ENCODE measurements at regions not wholly inside any gene's neighbourhood (a gene's known extent, or its start where the extent isn't known, plus 50 kb on each side); places are given as distances from the start of the nearest gene placed in this dataset.

DNA sequence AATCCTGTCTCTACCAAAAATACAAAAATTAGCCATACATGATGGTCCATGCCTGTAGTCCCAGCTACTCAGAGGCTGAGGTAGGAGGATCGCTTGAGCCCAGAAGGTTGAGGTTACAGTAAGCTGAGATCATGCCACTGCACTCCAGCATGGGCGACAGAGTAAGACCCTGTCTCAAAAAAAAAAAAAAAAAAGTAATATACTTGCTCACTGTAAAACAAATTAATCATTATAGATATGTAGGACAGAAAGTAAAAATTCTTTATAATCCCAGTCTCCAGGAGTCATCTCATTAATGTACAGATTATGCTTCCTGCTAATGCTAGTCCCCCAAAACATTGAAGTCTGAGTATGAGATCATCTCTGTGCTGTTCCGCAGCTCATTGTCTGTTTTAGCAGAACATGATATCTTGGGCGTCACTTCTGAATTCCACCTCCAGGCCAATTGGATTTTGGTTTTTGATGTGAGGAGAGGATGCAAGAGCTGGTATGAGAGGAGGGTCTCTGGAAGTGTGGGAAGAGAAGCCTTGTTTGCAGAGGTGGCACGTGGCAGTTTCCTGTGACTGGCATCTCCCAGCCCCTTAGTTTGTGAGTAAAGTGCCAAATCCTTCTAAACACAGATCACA is 75.4 kb upstream of the NPAS1 start:
- Histone ChIP-seq H3K9me3 (replicated peaks; ENCODE audit: control insufficient read depth, insufficient read depth, low read length) (no peaks in the 10 kb centered on the region), H3K4me2 (ENCODE audit: insufficient read depth, low read length) (no peak overlapping the region), H3K36me3 (ENCODE audit: control insufficient read depth in 2 of 2, extremely low read depth in 1 of 2, insufficient read depth in 2 of 2, low read length in 2 of 2) (peaks cover 2% of the 10 kb centered on the region in 2 experiments), H2AFZ (ENCODE audit: low read depth, low read length) (no peak overlapping the region), H3K27me3 (ENCODE audit: control insufficient read depth in 2 of 2, insufficient read depth in 2 of 2, low read length in 2 of 2) (no peaks in the 10 kb centered on the region), H3K4me3 (replicated peaks in 1 of 3; ENCODE audit: insufficient read depth in 1 of 3, low read depth in 1 of 3, low read length in 3 of 3) (no peak overlapping the region), H3K9ac (replicated peaks; ENCODE audit: extremely low read depth, insufficient read depth, low read length) (no peak overlapping the region), H4K20me1 (replicated peaks; ENCODE audit: control insufficient read depth, extremely low read depth, insufficient read depth, low read length) (no peaks in the 10 kb centered on the region), H3K9me1 (replicated peaks; ENCODE audit: control insufficient read depth, extremely low read depth, insufficient read depth, low read length) (no peaks in the 10 kb centered on the region), H3K4me1 (ENCODE audit: control insufficient read depth, extremely low read depth, insufficient read depth, low read length) (peaks cover 2% of the 10 kb centered on the region), H3K79me2 (ENCODE audit: control insufficient read depth, insufficient read depth, low read length) (peaks cover 5% of the 10 kb centered on the region), H3K27ac (ENCODE audit: insufficient read depth, low read depth, low read length) (no peak overlapping the region)
- DNase-seq (ENCODE audit: low read depth, low spot score) (no peak), FAIRE-seq (no peak)
- intact Hi-C loops (cut with micrococcal nuclease): no loop called here
- BruUV-seq (replicated peaks): no TSS peak
- CTCF ChIA-PET: interaction anchor here (0.7 to 3.3 kb wide), 8 partner anchors 12 to 88 kb away, joined by 3 to 14 read pairs (median 4); no protein-coding TSS in a partner anchor
- dilution Hi-C loops (cut with MboI; ENCODE audit: extremely low pct_ligation_motif_present, low sequenced_read_pairs): no loop called here
- POLR2A ChIA-PET: no interaction called here
- TF ChIP-seq, protein P1, sequence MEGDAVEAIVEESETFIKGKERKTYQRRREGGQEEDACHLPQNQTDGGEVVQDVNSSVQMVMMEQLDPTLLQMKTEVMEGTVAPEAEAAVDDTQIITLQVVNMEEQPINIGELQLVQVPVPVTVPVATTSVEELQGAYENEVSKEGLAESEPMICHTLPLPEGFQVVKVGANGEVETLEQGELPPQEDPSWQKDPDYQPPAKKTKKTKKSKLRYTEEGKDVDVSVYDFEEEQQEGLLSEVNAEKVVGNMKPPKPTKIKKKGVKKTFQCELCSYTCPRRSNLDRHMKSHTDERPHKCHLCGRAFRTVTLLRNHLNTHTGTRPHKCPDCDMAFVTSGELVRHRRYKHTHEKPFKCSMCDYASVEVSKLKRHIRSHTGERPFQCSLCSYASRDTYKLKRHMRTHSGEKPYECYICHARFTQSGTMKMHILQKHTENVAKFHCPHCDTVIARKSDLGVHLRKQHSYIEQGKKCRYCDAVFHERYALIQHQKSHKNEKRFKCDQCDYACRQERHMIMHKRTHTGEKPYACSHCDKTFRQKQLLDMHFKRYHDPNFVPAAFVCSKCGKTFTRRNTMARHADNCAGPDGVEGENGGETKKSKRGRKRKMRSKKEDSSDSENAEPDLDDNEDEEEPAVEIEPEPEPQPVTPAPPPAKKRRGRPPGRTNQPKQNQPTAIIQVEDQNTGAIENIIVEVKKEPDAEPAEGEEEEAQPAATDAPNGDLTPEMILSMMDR (IDR thresholded peaks at IDR 0.05; ENCODE audit: extremely low read depth in 1 of 2, insufficient read depth in 1 of 2, low read depth in 1 of 2, low read length in 2 of 2): no peak
- TF ChIP-seq POLR2A (IDR thresholded peaks at IDR 0.05; ENCODE audit: low read depth, low read length): no peak
- no peak for TF ChIP-seq POLR2AphosphoS5 (IDR thresholded peaks at IDR 0.05; ENCODE audit: insufficient read depth, low read depth, low read length)
- no peak for TF ChIP-seq MYC (IDR thresholded peaks at IDR 0.05; ENCODE audit: low read depth, low read length)
- TF ChIP-seq GATA2 (IDR thresholded peaks at IDR 0.05; ENCODE audit: insufficient read depth, insufficient read length, low read depth, low read length): no peak
- no peak for TF ChIP-seq FOS (IDR thresholded peaks at IDR 0.05; ENCODE audit: borderline replicate concordance, insufficient read depth, low read length)
- TF ChIP-seq JUN (IDR thresholded peaks at IDR 0.05; ENCODE audit: borderline replicate concordance, insufficient read depth, insufficient read length, low read depth): no peak
